Gastrocnemius medialis (tissue), 4 donors: ENCODE measurements at regions not wholly inside any gene's neighbourhood (a gene's known extent, or its start where the extent isn't known, plus 50 kb on each side); places are given as distances from the start of the nearest gene placed in this dataset.

Experiments used
- CTCF ChIP-seq, 5 experiments: fragments of 450-650 bp in 3 of 5; fragments of 200-600 bp in 2 of 5; sonication (generic) in 2 of 5; IDR thresholded peaks in 4 of 5; conservative IDR thresholded peaks in 1 of 5; 1 replicate in 4 of 5; 2 replicates in 1 of 5; pipeline ENCODE4 v1.5.1; 2016 to 2019; ENCODE audit warnings: antibody characterized with exemption in 5 of 5, mild to moderate bottlenecking in 3 of 5, moderate library complexity in 3 of 5
- POLR2A ChIP-seq, 2 donors: fragments of 450-650 bp; IDR thresholded peaks; one replicate each; pipeline ENCODE4 v1.6.1; 2017; ENCODE audit warnings: antibody characterized with exemption in 2 of 2, mild to moderate bottlenecking in 2 of 2, moderate library complexity in 2 of 2

GRCh38 chr14:82116721-82117120, 583.1 kb upstream of the SEL1L start:
- TF ChIP-seq CTCF (IDR thresholded peaks at IDR 0.05 in 4 of 5, conservative IDR thresholded peaks at IDR 0.05 in 1 of 5) = no peak
- no peak for TF ChIP-seq POLR2A (IDR thresholded peaks at IDR 0.05)
